OCI-LY7 (cell line): ENCODE measurements at regions not wholly inside any gene's neighbourhood (a gene's known extent, or its start where the extent isn't known, plus 50 kb on each side); places are given as distances from the start of the nearest gene placed in this dataset.

Experiments
- BruUV-seq: library from RNA; stranded (reverse); fragments of 400-500 nt; replicated peaks from 2 replicates; lab custom pipeline; 2021; lab: Mats Ljungman, UMichigan
- CTCF ChIA-PET: fragments of 300-600 bp; sonication (Branson Sonifier 250); formaldehyde crosslinking; loops from one replicate; lab custom pipeline; 2022; ENCODE audit warnings: antibody characterized with exemption; ENCODE audit not compliant: unreplicated experiment; lab: Charles Lee
- POLR2A ChIA-PET: fragments of 300-600 bp; sonication (Branson Sonifier 250); formaldehyde crosslinking; loops from one replicate; lab custom pipeline; 2022; ENCODE audit warnings: antibody characterized with exemption; lab: Charles Lee
- DNase-seq: peaks from one replicate; pipeline ENCODE4 v3.0.0-alpha.2; 2015; ENCODE audit warnings: low spot score
- H2AFZ ChIP-seq: fragments of 200-600 bp; sonication (generic), shearing (Covaris generic); 2 replicates; pipeline ENCODE4 v1.6.1; 2014; ENCODE audit warnings: mild to moderate bottlenecking, antibody characterized with exemption, low read length, moderate library complexity
- H3K27ac ChIP-seq: fragments of 200-600 bp; sonication (generic); 2 replicates; pipeline ENCODE4 v1.5.1; 2014; ENCODE audit warnings: mixed run types, low read depth, mild to moderate bottlenecking, moderate library complexity, low read length, inconsistent platforms; ENCODE audit not compliant: poor library complexity, severe bottlenecking
- H3K36me3 ChIP-seq: fragments of 200-600 bp; sonication (generic); 2 replicates; pipeline ENCODE4 v1.6.1; 2014; ENCODE audit warnings: mild to moderate bottlenecking, antibody characterized with exemption, low read length, moderate library complexity, mixed read lengths; ENCODE audit not compliant: insufficient read depth
- H3K4me1 ChIP-seq: fragments of 200-600 bp; sonication (generic); 2 replicates; pipeline ENCODE4 v1.5.1; 2014; ENCODE audit warnings: mild to moderate bottlenecking, low read length; ENCODE audit not compliant: insufficient read depth, poor library complexity, severe bottlenecking
- H3K4me2 ChIP-seq: fragments of 200-600 bp; sonication (generic); 2 replicates; pipeline ENCODE4 v1.6.1; 2014; ENCODE audit warnings: mild to moderate bottlenecking, low read length
- H3K4me3 ChIP-seq: fragments of 200-600 bp; sonication (generic); 2 replicates; pipeline ENCODE4 v1.5.1; 2014; ENCODE audit warnings: mild to moderate bottlenecking, low read depth, low read length; ENCODE audit not compliant: poor library complexity, severe bottlenecking
- H3K79me2 ChIP-seq: fragments of 200-600 bp; sonication (generic); 2 replicates; pipeline ENCODE4 v1.6.1; 2016; ENCODE audit warnings: low read depth, mild to moderate bottlenecking, low read length, moderate library complexity, mixed read lengths; ENCODE audit not compliant: insufficient read depth
- H3K9me2 ChIP-seq: fragments of 200-600 bp; sonication (generic); 2 replicates; pipeline ENCODE4 v1.6.1; 2016; ENCODE audit warnings: mild to moderate bottlenecking, low read length, mixed read lengths; ENCODE audit not compliant: insufficient read depth
- H3K9me3 ChIP-seq: fragments of 200-600 bp; sonication (generic); 2 replicates; pipeline ENCODE4 v1.6.1; 2014; ENCODE audit warnings: mild to moderate bottlenecking, mixed run types, low read length, mixed read lengths
- H4K20me1 ChIP-seq: fragments of 200-600 bp; sonication (generic); 2 replicates; pipeline ENCODE4 v1.6.1; 2014; ENCODE audit warnings: mild to moderate bottlenecking, antibody characterized with exemption, low read length, moderate library complexity, mixed read lengths; ENCODE audit not compliant: insufficient read depth
- EZH2phosphoT487 ChIP-seq: fragments of 200-600 bp; sonication (generic); IDR thresholded peaks from 2 replicates; pipeline ENCODE4 v1.6.1; 2018; ENCODE audit warnings: low read depth, borderline replicate concordance, mild to moderate bottlenecking, mixed run types, antibody characterized with exemption, low read length, moderate library complexity, mixed read lengths
- intact Hi-C: fragments of 100-400 bp; cut with micrococcal nuclease; formaldehyde crosslinking; loops from one replicate; pipeline ENCODE4 v1.10.0; 2022; ENCODE audit not compliant: unreplicated experiment
- TF ChIP-seq, protein P1 (sequence below): fragments of 200-600 bp; sonication (generic); conservative IDR thresholded peaks from 2 replicates; pipeline ENCODE4 v1.5.1; 2014; ENCODE audit warnings: mild to moderate bottlenecking, antibody characterized with exemption, low read length, moderate library complexity, mixed read lengths

GRCh38 chr3:72429589-72430353, 418.5 kb downstream of the SHQ1 start:
- ChIA-PET POLR2A (interaction anchor here (0.6 to 1.5 kb wide), 3 partner anchors 11 to 65 kb away, joined by 3 to 8 read pairs (median 3); no protein-coding TSS in a partner anchor), CTCF (no interaction called here)
- DNase-seq: no peak
- H3K79me2 ChIP-seq: peaks cover 80% of the 10 kb centered on the region; the same call in 1 of the 2 replicates
- peaks cover 40% of the 10 kb centered on the region for H4K20me1 ChIP-seq
- intact Hi-C loops: no loop called here
- H3K4me1 ChIP-seq: peaks cover 33% of the 10 kb centered on the region
- TF ChIP-seq, protein P1, sequence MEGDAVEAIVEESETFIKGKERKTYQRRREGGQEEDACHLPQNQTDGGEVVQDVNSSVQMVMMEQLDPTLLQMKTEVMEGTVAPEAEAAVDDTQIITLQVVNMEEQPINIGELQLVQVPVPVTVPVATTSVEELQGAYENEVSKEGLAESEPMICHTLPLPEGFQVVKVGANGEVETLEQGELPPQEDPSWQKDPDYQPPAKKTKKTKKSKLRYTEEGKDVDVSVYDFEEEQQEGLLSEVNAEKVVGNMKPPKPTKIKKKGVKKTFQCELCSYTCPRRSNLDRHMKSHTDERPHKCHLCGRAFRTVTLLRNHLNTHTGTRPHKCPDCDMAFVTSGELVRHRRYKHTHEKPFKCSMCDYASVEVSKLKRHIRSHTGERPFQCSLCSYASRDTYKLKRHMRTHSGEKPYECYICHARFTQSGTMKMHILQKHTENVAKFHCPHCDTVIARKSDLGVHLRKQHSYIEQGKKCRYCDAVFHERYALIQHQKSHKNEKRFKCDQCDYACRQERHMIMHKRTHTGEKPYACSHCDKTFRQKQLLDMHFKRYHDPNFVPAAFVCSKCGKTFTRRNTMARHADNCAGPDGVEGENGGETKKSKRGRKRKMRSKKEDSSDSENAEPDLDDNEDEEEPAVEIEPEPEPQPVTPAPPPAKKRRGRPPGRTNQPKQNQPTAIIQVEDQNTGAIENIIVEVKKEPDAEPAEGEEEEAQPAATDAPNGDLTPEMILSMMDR: no peak
- TF ChIP-seq EZH2phosphoT487: no peak
- no peaks in the 10 kb centered on the region for H3K9me2 ChIP-seq
- no peak overlapping the region for H3K4me3 ChIP-seq
- H2AFZ ChIP-seq: no peak overlapping the region
- no TSS peak for BruUV-seq
- no peaks in the 10 kb centered on the region for H3K9me3 ChIP-seq
- no peak overlapping the region for H3K4me2 ChIP-seq
- no peaks in the 10 kb centered on the region for H3K36me3 ChIP-seq
- no peak overlapping the region for H3K27ac ChIP-seq

DNA sequence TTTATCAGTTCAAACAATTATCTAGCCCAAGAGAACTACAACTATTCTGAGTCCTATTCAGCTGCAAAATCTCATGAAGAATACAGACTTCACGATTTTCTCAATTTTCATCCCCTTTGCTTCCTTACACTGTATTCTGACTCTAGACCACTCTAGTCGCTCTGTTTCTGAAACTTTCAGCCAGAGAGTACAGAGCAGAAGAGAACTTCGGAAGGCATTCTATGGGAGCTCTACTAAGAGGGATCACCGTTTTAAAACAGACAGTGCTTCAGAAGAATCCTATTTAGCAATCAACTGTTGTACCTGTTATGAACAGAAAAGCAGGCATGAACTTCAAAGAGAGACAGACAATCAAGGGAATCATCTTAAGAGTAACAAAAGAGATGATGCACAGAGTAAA, 419.4 kb downstream of the SHQ1 start:
- Histone ChIP-seq H3K4me3 (no peak overlapping the region), H2AFZ (no peak overlapping the region), H3K4me1 (peaks cover 36% of the 10 kb centered on the region), H3K79me2 (peaks cover 80% of the 10 kb centered on the region; the same call in 1 of the 2 replicates), H3K36me3 (no peaks in the 10 kb centered on the region), H4K20me1 (peaks cover 40% of the 10 kb centered on the region), H3K4me2 (no peak overlapping the region), H3K9me3 (no peaks in the 10 kb centered on the region; the same call in 1 of the 2 replicates), H3K27ac (no peak overlapping the region), H3K9me2 (no peaks in the 10 kb centered on the region)
- CTCF ChIA-PET: no interaction called here
- DNase-seq: no peak
- intact Hi-C loops: no loop called here
- no TSS peak for BruUV-seq
- POLR2A ChIA-PET: interaction anchor here (1.5 to 1.6 kb wide), 2 partner anchors 13 to 35 kb away, joined by 3 to 4 read pairs; no protein-coding TSS in a partner anchor
- TF ChIP-seq, protein P1: no peak
- TF ChIP-seq EZH2phosphoT487: no peak

DNA sequence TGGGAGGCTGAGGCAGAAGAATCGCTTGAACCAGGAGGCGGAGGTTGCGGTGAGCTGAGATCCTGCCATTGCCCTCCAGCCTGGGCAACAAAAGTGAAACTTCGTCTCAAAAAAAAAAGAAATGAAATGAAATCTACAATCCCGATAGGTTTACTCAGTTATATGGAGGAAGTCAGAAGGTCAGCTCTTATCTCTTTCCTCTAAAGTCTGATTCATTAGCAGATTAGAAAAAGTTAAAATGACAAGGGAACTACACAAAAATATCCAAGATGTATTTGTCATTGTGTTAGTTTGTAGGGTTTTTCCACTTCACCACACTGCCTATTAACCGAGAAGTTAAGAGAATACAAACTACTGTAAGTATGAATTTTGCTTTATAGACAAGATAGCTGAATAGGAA, 420.6 kb downstream of the SHQ1 start:
- no peak overlapping the region for H3K27ac ChIP-seq
- TF ChIP-seq EZH2phosphoT487: no peak
- TF ChIP-seq, protein P1: no peak
- H3K4me2 ChIP-seq: peak overlapping the region; percentile 22; the same call in 1 of the 2 replicates
- peaks cover 79% of the 10 kb centered on the region; the same call in 1 of the 2 replicates for H3K79me2 ChIP-seq
- DNase-seq: no peak
- no TSS peak for BruUV-seq
- ChIA-PET POLR2A (interaction anchor here (0.6 to 1.6 kb wide), 3 partner anchors 14 to 34 kb away, joined by 3 to 4 read pairs (median 3); no protein-coding TSS in a partner anchor), CTCF (no interaction called here)
- H4K20me1 ChIP-seq: peaks cover 31% of the 10 kb centered on the region
- intact Hi-C loops: no loop called here
- H3K9me2 ChIP-seq: no peaks in the 10 kb centered on the region
- no peaks in the 10 kb centered on the region; the same call in 1 of the 2 replicates for H3K9me3 ChIP-seq
- no peak overlapping the region for H2AFZ ChIP-seq
- no peak overlapping the region for H3K4me3 ChIP-seq
- peaks cover 5% of the 10 kb centered on the region; the same call in 1 of the 2 replicates for H3K36me3 ChIP-seq
- peaks cover 36% of the 10 kb centered on the region for H3K4me1 ChIP-seq
